Osteoblast (primary cell): ENCODE measurements at regions not wholly inside any gene's neighbourhood (a gene's known extent, or its start where the extent isn't known, plus 50 kb on each side); places are given as distances from the start of the nearest gene placed in this dataset. TPM values are rescaled to one million over a fixed set of nuclear protein-coding genes. Genes with fewer than 3 reads are reported as not detected.

Experiments
- DNase-seq: peaks from one replicate; pipeline ENCODE4 v3.0.0; 2011; ENCODE audit warnings: low spot score, mixed read lengths; ENCODE audit not compliant: insufficient read length; ENCODE audit errors: missing footprints
- H2AFZ ChIP-seq: 2 replicates; pipeline ENCODE4 v1.6.0; 2011; ENCODE audit warnings: mild to moderate bottlenecking, low read length
- H3K27ac ChIP-seq: 2 replicates; pipeline ENCODE4 v1.5.1; 2011; ENCODE audit warnings: mild to moderate bottlenecking, low read depth, low read length, moderate library complexity
- H3K27me3 ChIP-seq: 2 replicates; pipeline ENCODE4 v1.6.0; 2012; ENCODE audit warnings: mild to moderate bottlenecking, control low read depth, inconsistent platforms, low read length, moderate library complexity; ENCODE audit not compliant: insufficient read depth
- H3K36me3 ChIP-seq: 2 replicates; pipeline ENCODE4 v1.5.1; 2011; ENCODE audit warnings: mild to moderate bottlenecking, low read length, control low read depth, moderate library complexity; ENCODE audit not compliant: insufficient read depth
- H3K4me1 ChIP-seq: 2 replicates; pipeline ENCODE4 v1.5.1; 2011; ENCODE audit warnings: mild to moderate bottlenecking, low read length, control low read depth, moderate library complexity; ENCODE audit not compliant: insufficient read depth
- H3K4me2 ChIP-seq: 2 replicates; pipeline ENCODE4 v1.6.0; 2011; ENCODE audit warnings: mild to moderate bottlenecking, low read length; ENCODE audit not compliant: insufficient read depth
- H3K4me3 ChIP-seq: fragments of 200-600 bp; sonication (generic); 3 replicates; pipeline ENCODE4 v1.5.1; 2012; ENCODE audit warnings: mild to moderate bottlenecking, low read length, inconsistent platforms; ENCODE audit not compliant: insufficient read depth
- H3K79me2 ChIP-seq: 2 replicates; pipeline ENCODE4 v1.6.0; 2012; ENCODE audit warnings: mild to moderate bottlenecking, low read length, control low read depth, inconsistent platforms; ENCODE audit not compliant: insufficient read depth
- H3K9me3 ChIP-seq: 2 replicates; pipeline ENCODE4 v1.5.1; 2011; ENCODE audit warnings: low read depth, low read length, control low read depth
- H4K20me1 ChIP-seq: 2 replicates; pipeline ENCODE4 v1.6.0; 2012; ENCODE audit warnings: mild to moderate bottlenecking, low read length, control low read depth; ENCODE audit not compliant: insufficient read depth
- CTCF ChIP-seq: IDR thresholded peaks from 2 replicates; pipeline ENCODE4 v1.5.1; 2011; ENCODE audit warnings: mild to moderate bottlenecking, low read depth, low read length, moderate library complexity; ENCODE audit errors: extremely low read depth
- small RNA-seq: library from RNA; depleted of rRNA; stranded (forward); fragments of <200 nt; gene quantifications from one replicate; pipeline ENCODE3, GENCODE V24; 2012

- H3K27ac ChIP-seq: no peak overlapping the region
- no peaks in the 10 kb centered on the region for H3K9me3 ChIP-seq
- H4K20me1 ChIP-seq: no peaks in the 10 kb centered on the region
- H3K36me3 ChIP-seq: no peaks in the 10 kb centered on the region
- no peaks in the 10 kb centered on the region for H3K27me3 ChIP-seq
- H3K79me2 ChIP-seq: no peaks in the 10 kb centered on the region
- no peak overlapping the region for H3K4me3 ChIP-seq
- H3K4me1 ChIP-seq: no peaks in the 10 kb centered on the region
- DNase-seq: no peak
- no peak overlapping the region for H2AFZ ChIP-seq
- no peak overlapping the region for H3K4me2 ChIP-seq
- no peak for TF ChIP-seq CTCF
These were observed 506.0 kb downstream of the POM121L12 start for GRCh38 chr7:53541475-53541874.

- H3K79me2 ChIP-seq: no peaks in the 10 kb centered on the region
- no peak for DNase-seq
- H3K27ac ChIP-seq: no peak overlapping the region
- H3K4me1 ChIP-seq: no peaks in the 10 kb centered on the region
- no peaks in the 10 kb centered on the region for H3K9me3 ChIP-seq
- H3K4me3 ChIP-seq: no peak overlapping the region
- H3K4me2 ChIP-seq: no peak overlapping the region
- H2AFZ ChIP-seq: no peak overlapping the region
- no peaks in the 10 kb centered on the region for H3K36me3 ChIP-seq
- TF ChIP-seq CTCF: no peak
- no peaks in the 10 kb centered on the region for H3K27me3 ChIP-seq
- H4K20me1 ChIP-seq: no peaks in the 10 kb centered on the region
These were observed 506.7 kb downstream of the POM121L12 start for GRCh38 chr7:53542157-53542556.

Small RNAs in the stretch of these regions (small RNA-seq; reads per million reads assigned to genes)
- gene RN7SKP218 (not detected), gene RNU1-14P (3.4 reads per million, percentile 80 among the genes with 10 or more reads in this experiment)
